Suppressor macrophage (primary cell): ENCODE measurements at regions not wholly inside any gene's neighbourhood (a gene's known extent, or its start where the extent isn't known, plus 50 kb on each side); places are given as distances from the start of the nearest gene placed in this dataset.
"Not testable (repeated sequence)": the region's sequence is repeated elsewhere in the genome, so short reads cannot be mapped to it uniquely, and the experiment has no call there.

ENCODE experiments used
- DNase-seq, 4 experiments: peaks; one replicate each; pipeline ENCODE4 v3.0.0-alpha.2; 2020 to 2022

GRCh38 chr4:31667686-31668085, 947.5 kb downstream of the PCDH7 start:
- no peak for DNase-seq

GRCh38 chr4:31674313-31674947, 954.3 kb downstream of the PCDH7 start:
- DNase-seq: peak in 3 of 4 experiments; percentile 3 to 6 (median 3)

GRCh38 chr4:31678356-31678755, 958.2 kb downstream of the PCDH7 start:
- DNase-seq: no peak

- no peak for DNase-seq
These were observed 962.6 kb downstream of the PCDH7 start for GRCh38 chr4:31682796-31683195.

GRCh38 chr4:31687717-31688342, 967.7 kb downstream of the PCDH7 start:
- no peak for DNase-seq

- DNase-seq: no peak
These were observed 972.3 kb downstream of the PCDH7 start for GRCh38 chr4:31692399-31692940.

GRCh38 chr4:31701256-31701655, 981.1 kb downstream of the PCDH7 start:
- DNase-seq: no peak

GRCh38 chr4:31702326-31702725, 982.2 kb downstream of the PCDH7 start:
- no peak for DNase-seq

GRCh38 chr4:31714238-31714637, 994.1 kb downstream of the PCDH7 start:
- DNase-seq: no peak

GRCh38 chr4:31715302-31715701, 995.1 kb downstream of the PCDH7 start:
- DNase-seq: no peak

- no peak for DNase-seq
These were observed 1006.9 kb downstream of the PCDH7 start for GRCh38 chr4:31727030-31727429.

GRCh38 chr4:31735004-31735403, 1014.8 kb downstream of the PCDH7 start:
- DNase-seq: no peak

GRCh38 chr4:31737419-31737818, 1017.2 kb downstream of the PCDH7 start:
- peak; percentile 43 to 87 (median 67) for DNase-seq

GRCh38 chr4:31741326-31741725, 1021.2 kb downstream of the PCDH7 start:
- peak; percentile 31 to 78 (median 58) for DNase-seq

GRCh38 chr4:31748382-31748781, 1028.2 kb downstream of the PCDH7 start:
- DNase-seq: no peak

GRCh38 chr4:31750581-31750980, 1030.4 kb downstream of the PCDH7 start:
- not testable (repeated sequence) for DNase-seq

- no peak for DNase-seq
These were observed 1035.6 kb downstream of the PCDH7 start for GRCh38 chr4:31755751-31756150.

GRCh38 chr4:31768756-31769155, 1048.6 kb downstream of the PCDH7 start:
- DNase-seq: no peak

GRCh38 chr4:31783311-31783710, 1063.1 kb downstream of the PCDH7 start:
- peak in 3 of 4 experiments; percentile 13 to 55 (median 51) for DNase-seq

GRCh38 chr4:31784558-31784957, 1064.4 kb downstream of the PCDH7 start:
- peak in 2 of 4 experiments; percentile 26 to 53 for DNase-seq

GRCh38 chr4:31787701-31788100, 1067.5 kb downstream of the PCDH7 start:
- no peak for DNase-seq

GRCh38 chr4:31788676-31789075, 1068.5 kb downstream of the PCDH7 start:
- DNase-seq: no peak

GRCh38 chr4:31791666-31792065, 1071.5 kb downstream of the PCDH7 start:
- no peak for DNase-seq

- no peak for DNase-seq
These were observed 1073.7 kb downstream of the PCDH7 start for GRCh38 chr4:31793907-31794306.
